DND-41 (cell line): ENCODE measurements at regions not wholly inside any gene's neighbourhood (a gene's known extent, or its start where the extent isn't known, plus 50 kb on each side); places are given as distances from the start of the nearest gene placed in this dataset.

Experiments used
- CTCF ChIP-seq: IDR thresholded peaks from 2 replicates; pipeline ENCODE4 v1.5.1; 2012; ENCODE audit warnings: borderline replicate concordance, low read length, moderate library complexity, mild to moderate bottlenecking; ENCODE audit not compliant: poor library complexity, severe bottlenecking; ENCODE audit errors: extremely low read depth
- EZH2 ChIP-seq: IDR thresholded peaks from 3 replicates; pipeline ENCODE4 v1.6.1; 2012; ENCODE audit warnings: borderline replicate concordance, low read depth, mild to moderate bottlenecking, moderate library complexity, low read length, inconsistent platforms; ENCODE audit not compliant: severe bottlenecking

GRCh38 chr11:90704510-90704909 lies 481.7 kb upstream of the CHORDC1 start:
- TF ChIP-seq EZH2 (no peak), CTCF (no peak)
